AG08396 (cell line): ENCODE measurements at regions not wholly inside any gene's neighbourhood (a gene's known extent, or its start where the extent isn't known, plus 50 kb on each side); places are given as distances from the start of the nearest gene placed in this dataset.
"Not testable (repeated sequence)": the region's sequence is repeated elsewhere in the genome, so short reads cannot be mapped to it uniquely, and the experiment has no call there.

ENCODE experiments used
- DNase-seq: peaks from one replicate; pipeline ENCODE4 v3.0.0; 2012; ENCODE audit warnings: low spot score, mixed read lengths

GRCh38 chr5:136620621-136621020, 255.3 kb upstream of the TRPC7 start:
- DNase-seq = no peak

- DNase-seq = no peak
Observed at GRCh38 chr5:136620016-136620419, 254.7 kb upstream of the TRPC7 start.

DNA sequence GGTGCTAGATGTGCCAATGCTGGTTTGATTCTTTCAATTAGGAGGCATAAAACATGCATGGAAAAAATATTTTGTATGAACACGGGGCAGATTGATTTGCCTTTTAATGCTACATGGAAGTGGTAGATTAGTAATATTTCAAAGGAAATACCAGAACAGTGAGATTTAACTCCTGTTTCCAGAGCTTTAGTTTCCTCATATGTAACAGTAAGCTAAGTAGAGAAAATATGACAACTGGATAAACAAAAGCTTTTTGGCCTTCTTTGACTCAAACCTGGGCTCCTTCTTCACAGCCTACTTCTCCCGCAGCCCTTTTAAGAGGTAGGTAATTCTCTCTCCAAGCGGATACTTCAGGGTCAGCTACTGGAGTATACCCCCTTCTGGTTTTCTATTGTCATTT, 254.2 kb upstream of the TRPC7 start:
- no peak for DNase-seq

GRCh38 chr5:136615251-136616119, 250.1 kb upstream of the TRPC7 start:
- DNase-seq = no peak

DNA sequence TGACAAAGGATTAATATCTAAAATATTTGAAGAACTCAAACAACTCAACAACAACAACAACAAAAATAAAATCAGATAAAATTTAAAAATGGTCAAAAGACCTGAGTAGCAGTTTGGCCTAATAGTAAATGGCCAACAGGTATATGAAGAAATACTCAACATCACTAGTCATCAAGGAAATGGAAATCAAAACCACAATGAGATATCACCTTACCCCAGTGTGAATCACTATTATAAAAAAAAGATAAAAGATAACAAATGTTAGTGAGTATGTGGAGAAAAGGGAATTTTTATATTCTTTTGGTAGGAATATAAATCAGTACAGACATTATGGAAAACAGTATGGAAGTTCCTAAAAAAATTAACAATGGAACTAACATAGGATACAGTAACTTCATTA, 247.9 kb upstream of the TRPC7 start:
- no peak for DNase-seq

GRCh38 chr5:136605638-136606037, 240.3 kb upstream of the TRPC7 start:
- no peak for DNase-seq

GRCh38 chr5:136600306-136600705, 235.0 kb upstream of the TRPC7 start:
- no peak for DNase-seq

- DNase-seq = no peak
Observed at GRCh38 chr5:136598802-136599404, 233.6 kb upstream of the TRPC7 start.

- no peak for DNase-seq
Observed at GRCh38 chr5:136594416-136594815, 229.1 kb upstream of the TRPC7 start.

DNA sequence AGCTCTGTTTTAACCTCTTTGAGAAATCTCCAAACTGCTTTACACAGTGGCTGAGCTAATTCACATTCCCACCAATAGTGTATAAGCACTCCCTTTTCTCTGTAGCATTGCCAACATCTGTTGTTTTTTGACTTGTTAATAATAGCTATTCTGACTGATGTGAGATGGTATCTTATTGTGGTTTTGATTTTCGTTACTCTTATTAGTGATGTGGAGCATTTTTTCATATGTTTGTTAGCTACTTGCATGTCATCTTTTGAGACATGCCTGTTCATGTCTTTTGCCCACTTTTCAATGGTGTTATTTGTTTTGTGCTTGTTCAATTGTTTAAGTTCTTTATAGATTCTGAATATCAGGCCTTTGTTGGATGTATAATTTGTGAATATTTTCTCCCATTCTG, 225.2 kb upstream of the TRPC7 start:
- DNase-seq = no peak

DNA sequence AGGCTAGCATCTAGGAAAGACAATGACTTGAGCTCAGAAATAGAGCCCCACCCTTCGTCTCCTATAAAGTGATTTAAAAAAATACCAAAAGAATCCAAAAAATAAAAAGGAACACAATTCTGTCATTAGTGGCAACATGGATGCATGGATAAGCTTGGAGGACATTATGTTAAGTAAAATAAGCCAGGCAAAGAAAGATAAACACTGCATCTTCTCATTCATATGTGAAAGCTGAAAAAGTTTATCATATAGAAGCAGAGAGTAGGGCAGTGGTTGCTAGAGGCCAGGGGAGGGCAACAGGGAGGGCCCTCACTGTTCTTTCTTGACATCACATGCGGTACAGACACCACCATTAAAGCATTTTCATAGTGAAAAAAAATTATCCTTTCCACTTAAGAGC, 220.9 kb upstream of the TRPC7 start:
- no peak for DNase-seq

- DNase-seq = no peak
Observed at GRCh38 chr5:136584474-136584873, 219.1 kb upstream of the TRPC7 start.

DNA sequence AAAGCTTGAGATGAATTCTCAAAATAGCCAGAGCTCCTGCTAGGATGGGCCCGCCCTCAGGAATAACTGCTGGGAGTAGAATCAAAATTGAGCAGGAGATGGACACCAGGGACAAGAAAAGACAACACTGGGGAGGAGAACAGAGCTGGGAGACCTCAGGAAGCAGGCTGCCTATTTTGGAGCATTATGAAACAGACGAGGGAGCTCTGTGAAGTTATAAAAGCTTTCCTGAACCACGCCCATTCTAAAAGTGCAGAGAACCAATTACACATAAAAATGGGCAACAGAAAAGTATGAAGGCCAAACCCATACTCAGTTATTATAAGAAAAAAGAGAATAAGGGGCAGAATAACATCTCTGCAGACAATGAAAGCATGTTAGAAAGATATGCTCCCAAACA, 213.9 kb upstream of the TRPC7 start:
- no peak for DNase-seq

DNA sequence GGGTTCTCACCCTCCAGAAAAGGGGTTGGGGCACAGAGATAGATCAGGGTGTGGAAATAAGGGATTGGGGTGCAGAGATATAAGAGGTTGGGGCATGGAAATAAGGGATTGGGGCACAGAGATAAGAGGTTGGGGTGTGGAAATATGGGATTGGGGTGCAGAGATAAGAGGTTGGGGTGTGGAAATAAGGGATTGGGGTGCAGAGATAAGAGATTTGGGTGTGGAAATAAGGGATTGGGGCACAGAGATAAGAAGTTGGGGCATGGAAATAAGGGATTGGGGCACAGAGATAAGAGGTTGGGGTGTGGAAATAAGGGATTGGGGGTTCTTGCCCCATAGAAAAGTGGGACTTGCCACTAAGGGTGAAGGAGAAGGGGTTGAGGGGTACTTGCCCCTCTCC, 204.5 kb upstream of the TRPC7 start:
- DNase-seq = not testable (repeated sequence)

- not testable (repeated sequence) for DNase-seq
Observed at GRCh38 chr5:136565457-136565856, 200.1 kb upstream of the TRPC7 start.

DNA sequence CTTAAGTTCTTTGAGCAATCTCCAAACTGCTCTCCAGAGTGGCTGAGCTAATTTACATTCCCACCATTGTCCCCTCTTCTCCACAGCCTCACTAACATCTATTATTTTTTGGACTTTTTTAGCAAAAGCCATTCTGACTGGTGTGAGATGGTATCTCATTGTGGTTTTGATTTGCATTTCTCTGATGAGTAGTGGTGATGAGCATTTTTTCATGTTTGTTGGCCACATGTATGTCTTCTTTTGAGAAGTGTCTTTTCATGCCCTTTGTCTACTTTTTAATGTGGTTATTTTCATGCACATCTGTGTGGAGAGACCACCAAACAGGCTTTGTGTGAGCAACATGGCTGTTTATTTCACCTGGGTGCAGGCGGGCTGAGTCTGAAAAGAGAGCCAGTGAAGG, 199.7 kb upstream of the TRPC7 start:
- DNase-seq = not testable (repeated sequence)

DNA sequence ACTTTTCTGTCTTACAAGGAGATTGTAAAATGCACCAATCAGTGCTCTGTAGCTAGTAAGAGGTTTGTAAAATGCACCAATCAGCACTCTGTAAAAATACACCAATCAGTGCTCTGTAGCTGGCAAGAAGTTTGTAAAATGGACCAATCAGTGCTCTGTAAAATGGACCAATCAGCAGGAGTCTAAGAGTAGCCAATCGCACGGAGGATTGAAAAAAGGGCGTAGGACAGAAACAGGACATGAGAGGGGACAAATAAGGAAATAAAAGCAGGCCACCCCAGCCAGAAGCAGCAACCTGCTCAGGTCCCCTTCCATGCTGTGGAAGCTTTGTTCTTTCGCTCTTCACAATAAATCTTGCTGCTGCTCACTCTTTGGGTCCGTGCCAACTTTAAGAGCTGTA, 199.1 kb upstream of the TRPC7 start:
- DNase-seq = not testable (repeated sequence)

DNA sequence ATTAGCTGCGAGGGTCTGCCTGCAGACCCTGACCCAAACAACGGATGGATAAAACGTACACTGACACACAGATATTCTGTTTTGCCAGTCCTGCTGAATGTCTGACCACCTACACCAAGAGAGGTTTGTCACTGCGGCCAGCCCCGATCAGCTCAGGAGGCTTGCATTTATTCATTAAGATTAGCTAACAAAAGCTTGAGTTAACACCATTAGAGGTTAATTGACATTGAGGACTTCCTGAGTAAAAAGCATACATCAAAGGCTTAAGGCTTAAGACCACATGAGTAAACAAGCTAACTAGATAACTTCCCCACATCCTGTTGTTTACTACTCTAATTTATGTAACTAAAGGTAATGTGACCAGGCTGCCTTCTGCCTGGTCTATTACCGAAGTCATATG, 198.1 kb upstream of the TRPC7 start:
- DNase-seq = no peak

- no peak for DNase-seq
Observed at GRCh38 chr5:136560126-136560525, 194.8 kb upstream of the TRPC7 start.

- no peak for DNase-seq
Observed at GRCh38 chr5:136559651-136560050, 194.3 kb upstream of the TRPC7 start.

- not testable (repeated sequence) for DNase-seq
Observed at GRCh38 chr5:136547096-136547495, 181.8 kb upstream of the TRPC7 start.

- not testable (repeated sequence) for DNase-seq
Observed at GRCh38 chr5:136546441-136546840, 181.1 kb upstream of the TRPC7 start.

DNA sequence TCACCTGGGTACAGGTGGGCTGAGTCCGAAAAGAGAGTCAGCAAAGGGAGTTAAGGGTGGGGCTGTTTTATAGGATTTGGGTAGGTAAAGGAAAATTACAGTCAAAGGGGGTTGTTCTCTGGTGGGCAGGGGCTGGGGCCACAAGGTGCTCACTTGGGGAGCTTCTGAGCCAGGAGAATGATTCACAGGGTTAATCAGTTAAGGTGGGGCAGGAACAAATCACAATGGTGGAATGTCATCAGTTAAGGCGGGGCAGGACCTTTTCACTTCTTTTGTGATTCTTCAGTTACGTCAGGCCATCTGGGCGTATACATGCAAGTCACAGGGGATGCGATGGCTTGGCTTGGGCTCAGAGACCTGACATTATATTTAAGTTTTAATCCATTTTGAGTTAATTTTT, 179.7 kb upstream of the TRPC7 start:
- not testable (repeated sequence) for DNase-seq

DNA sequence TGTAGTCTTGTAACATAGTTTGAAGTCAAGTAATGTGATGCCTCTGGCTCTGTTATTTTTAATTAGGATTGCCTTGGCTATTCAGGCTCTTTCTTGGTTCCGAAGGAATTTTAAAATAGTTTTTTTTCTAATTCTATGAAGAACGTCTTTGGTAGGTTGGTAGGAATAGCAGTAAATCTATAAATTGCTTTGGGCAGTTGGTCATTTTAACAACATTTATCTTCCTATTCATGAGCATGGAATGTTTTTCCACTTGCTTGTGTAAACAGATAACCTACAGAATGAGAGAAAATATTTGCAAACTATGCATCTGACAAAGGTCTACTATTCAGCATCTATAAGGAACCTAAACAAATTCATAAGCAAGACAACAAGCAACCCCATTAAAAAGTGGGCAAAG, 173.2 kb upstream of the TRPC7 start:
- no peak for DNase-seq
